Heart left ventricle (tissue), 16 donors: ENCODE measurements at regions not wholly inside any gene's neighbourhood (a gene's known extent, or its start where the extent isn't known, plus 50 kb on each side); places are given as distances from the start of the nearest gene placed in this dataset.

Experiments used
- ATAC-seq, 4 donors: fragments of 200-7000 bp; cut with Tn5 transposase; one replicate each; pipeline ENCODE4 v1.9.1; 2020 to 2022; ENCODE audit warnings: moderate library complexity in 4 of 4, mild to moderate bottlenecking in 3 of 4, moderate number of reproducible peaks in 1 of 4
- DNase-seq, 5 donors: peaks; one replicate each; pipeline ENCODE4 v3.0.0-alpha.2; 2020
- H3K27ac ChIP-seq, 12 donors: fragments of 200-600 bp; sonication (generic) in 4 of 12; one replicate each; pipeline versions ENCODE4 v1.5.0 to v1.8.0; 2016 to 2022; ENCODE audit warnings: mild to moderate bottlenecking in 2 of 12
- H3K27me3 ChIP-seq, 9 donors: fragments of 200-600 bp; sonication (generic) in 2 of 9; one replicate each; pipeline versions ENCODE4 v1.5.1 to v1.8.0; 2016 to 2022; ENCODE audit warnings: mild to moderate bottlenecking in 3 of 9
- H3K36me3 ChIP-seq, 9 donors: fragments of 200-600 bp; sonication (generic) in 2 of 9; one replicate each; pipeline versions ENCODE4 v1.5.0 to v1.8.0; 2018 to 2022; ENCODE audit warnings: mild to moderate bottlenecking in 2 of 9
- H3K4me1 ChIP-seq, 12 donors: fragments of 200-600 bp; sonication (generic) in 4 of 12; one replicate each; pipeline versions ENCODE4 v1.5.0 to v1.8.0; 2016 to 2022; ENCODE audit warnings: mild to moderate bottlenecking in 3 of 12
- H3K4me3 ChIP-seq, 12 donors: fragments of 200-600 bp; sonication (generic) in 4 of 12; one replicate each; pipeline versions ENCODE4 v1.5.0 to v1.8.0; 2017 to 2022; ENCODE audit warnings: mild to moderate bottlenecking in 9 of 12, moderate library complexity in 4 of 12
- H3K9me3 ChIP-seq, 12 donors: fragments of 200-600 bp; sonication (generic) in 4 of 12; one replicate each; pipeline versions ENCODE4 v1.5.0 to v1.8.0; 2016 to 2022; ENCODE audit warnings: mild to moderate bottlenecking in 1 of 12
- POLR2A ChIP-seq, 2 donors: fragments of 450-650 bp; IDR thresholded peaks; one replicate each; pipeline ENCODE4 v1.6.1; 2017; ENCODE audit warnings: antibody characterized with exemption in 2 of 2, mild to moderate bottlenecking in 2 of 2, moderate library complexity in 2 of 2
- WGBS, 4 donors: extraction: QIAGEN DNeasy Blood & Tissue Kit in 2 of 4; methylation state at CpG; one replicate each; pipeline versions ENCODE4 v1.1.5 to v1.1.7; 2013 to 2018; 5-methylcytosine and 5-hydroxymethylcytosine counted together
- intact Hi-C, 10 donors: fragments of 100-400 bp; cut with DNase I; formaldehyde crosslinking; loops; one replicate each; pipeline versions ENCODE4 v1.11.1 to v1.14.2; 2022
- TF ChIP-seq, protein P1 (sequence below), 12 donors: fragments of 200-600 bp; sonication (generic) in 4 of 12; IDR thresholded peaks; one replicate each; pipeline versions ENCODE4 v1.5.0 to v1.8.0; 2018 to 2022; ENCODE audit warnings: antibody characterized with exemption in 12 of 12, mild to moderate bottlenecking in 5 of 12
- donor health status: ischemic (EF 13 %, LVEDD 7.1; RV severe dilation, severe dysfunction).
- donor health status: healthy with polysubstance abuse.
- donor health status: DM: no; HTN: yes; CAD: no.
- donor health status: DM: no; HTN: no; CAD: no.
- donor health status: ischemic (EF 25% LVEDD 6.9; RV normal size, moderate dysfunction).
- donor health status: ischemic (EF 25% LVEDD 5.7; RV mildly dilated, moderate dysfunction).
- donor health status: healthy.
- donor health status: DM: yes; HTN: yes; CAD: no.
- donor health status: ischemic (EF 35%, LVEDD 5.7; RV mildly dilated, moderate dysfunction).
- donor health status: nonischemic (EF 11% LVEDD 7.7; RV severe dilation, severe dysfunction).
- donor health status: DM: yes; HTN: yes; CAD: no.
- donor health status: PGD.
- donor health status: ischemic (EF 29% LVEDD 5.4; RV normal size, mild dysfunction).
- donor health status: nonischemic (EF 23%, LVEDD 6.1; RV moderate dilation, normal function).

DNA sequence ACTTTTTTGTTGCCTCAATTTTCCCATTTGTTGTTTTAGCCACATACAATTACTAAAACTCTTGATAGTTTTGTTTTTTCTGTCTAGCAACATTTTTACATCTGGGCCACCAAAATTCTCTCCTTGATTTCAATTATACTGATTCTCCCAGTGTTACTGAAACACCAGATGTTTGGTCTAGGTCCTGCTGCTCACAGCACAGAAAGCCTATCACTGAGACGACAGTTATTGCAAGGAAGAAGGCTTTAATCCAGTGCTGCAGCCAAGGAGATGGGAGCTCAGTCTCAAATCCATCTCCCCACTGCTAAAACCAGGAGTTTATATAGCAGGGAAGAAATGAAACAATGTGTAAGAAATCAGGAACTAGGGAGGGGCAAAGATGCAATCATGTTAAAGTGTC is 837.7 kb upstream of the CNTN5 start:
- intact Hi-C loops = no loop called here
- Histone ChIP-seq H3K4me3 (no peak overlapping the region), H3K9me3 (peaks cover 0 to 14% (median 2%) of the 10 kb centered on the region in 12 donors), H3K36me3 (no peaks in the 10 kb centered on the region), H3K27ac (no peak overlapping the region), H3K4me1 (no peaks in the 10 kb centered on the region), H3K27me3 (no peaks in the 10 kb centered on the region)
- ATAC-seq = no peak
- no peak for DNase-seq
- WGBS, 4 donors = 33 to 62% (median 48%) methylated on average over 1 of the region's 1 CpG
- TF ChIP-seq POLR2A (IDR thresholded peaks at IDR 0.05) = no peak
- TF ChIP-seq, protein P1, sequence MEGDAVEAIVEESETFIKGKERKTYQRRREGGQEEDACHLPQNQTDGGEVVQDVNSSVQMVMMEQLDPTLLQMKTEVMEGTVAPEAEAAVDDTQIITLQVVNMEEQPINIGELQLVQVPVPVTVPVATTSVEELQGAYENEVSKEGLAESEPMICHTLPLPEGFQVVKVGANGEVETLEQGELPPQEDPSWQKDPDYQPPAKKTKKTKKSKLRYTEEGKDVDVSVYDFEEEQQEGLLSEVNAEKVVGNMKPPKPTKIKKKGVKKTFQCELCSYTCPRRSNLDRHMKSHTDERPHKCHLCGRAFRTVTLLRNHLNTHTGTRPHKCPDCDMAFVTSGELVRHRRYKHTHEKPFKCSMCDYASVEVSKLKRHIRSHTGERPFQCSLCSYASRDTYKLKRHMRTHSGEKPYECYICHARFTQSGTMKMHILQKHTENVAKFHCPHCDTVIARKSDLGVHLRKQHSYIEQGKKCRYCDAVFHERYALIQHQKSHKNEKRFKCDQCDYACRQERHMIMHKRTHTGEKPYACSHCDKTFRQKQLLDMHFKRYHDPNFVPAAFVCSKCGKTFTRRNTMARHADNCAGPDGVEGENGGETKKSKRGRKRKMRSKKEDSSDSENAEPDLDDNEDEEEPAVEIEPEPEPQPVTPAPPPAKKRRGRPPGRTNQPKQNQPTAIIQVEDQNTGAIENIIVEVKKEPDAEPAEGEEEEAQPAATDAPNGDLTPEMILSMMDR (IDR thresholded peaks at IDR 0.05) = no peak

DNA sequence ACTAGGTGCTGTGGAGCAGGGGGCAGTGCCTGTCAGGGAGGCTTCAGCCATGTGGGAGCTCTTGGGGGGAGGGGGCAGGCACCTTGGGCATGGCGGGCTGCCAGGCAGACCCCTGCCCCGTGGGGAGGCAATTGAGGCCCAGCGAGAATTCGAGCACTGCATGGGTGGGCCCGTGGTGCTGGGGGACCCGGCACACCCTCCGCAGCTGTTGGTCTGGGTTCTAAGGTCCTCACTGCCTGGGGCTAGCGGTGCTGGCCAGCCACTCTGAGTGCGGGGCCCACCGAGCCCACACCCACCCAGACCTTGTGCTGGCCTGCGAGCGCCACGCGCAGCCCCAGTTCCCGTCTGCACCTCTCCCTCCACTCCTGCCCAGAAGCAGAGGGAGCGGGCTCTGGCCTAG is 835.5 kb upstream of the CNTN5 start:
- ATAC-seq (no peak), DNase-seq (no peak)
- H3K9me3 ChIP-seq = peaks cover 0 to 14% (median 2%) of the 10 kb centered on the region in 12 donors
- no peak overlapping the region for H3K27ac ChIP-seq
- no peaks in the 10 kb centered on the region for H3K36me3 ChIP-seq
- no peaks in the 10 kb centered on the region for H3K27me3 ChIP-seq
- 83 to 94% (median 92%) methylated on average over 1 to 16 of the region's 16 CpGs for WGBS, 4 donors
- H3K4me3 ChIP-seq = no peak overlapping the region
- TF ChIP-seq POLR2A (IDR thresholded peaks at IDR 0.05) = no peak
- TF ChIP-seq, protein P1 (IDR thresholded peaks at IDR 0.05) = no peak
- no peaks in the 10 kb centered on the region for H3K4me1 ChIP-seq
- intact Hi-C loops = no loop called here

DNA sequence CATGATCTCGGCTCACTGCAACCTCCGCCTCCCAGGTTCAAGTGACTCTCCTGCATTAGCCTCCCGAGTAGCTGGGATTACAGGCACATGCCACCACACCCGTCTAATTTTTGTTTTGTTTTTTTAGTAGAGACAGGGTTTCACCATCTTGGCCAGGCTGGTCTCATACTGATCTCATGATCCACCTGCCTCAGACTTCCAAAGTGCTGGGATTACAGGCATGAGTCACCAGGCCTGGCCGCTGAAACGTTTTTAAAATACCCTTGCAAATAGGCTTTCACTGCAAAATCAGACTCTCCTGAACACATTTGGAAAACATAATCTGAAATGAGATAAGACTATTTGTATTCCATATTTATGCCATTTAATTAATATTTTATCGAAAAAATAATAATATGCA is 826.1 kb upstream of the CNTN5 start:
- Histone ChIP-seq H3K4me3 (no peak overlapping the region), H3K36me3 (no peaks in the 10 kb centered on the region), H3K27ac (no peak overlapping the region), H3K27me3 (no peaks in the 10 kb centered on the region), H3K4me1 (no peaks in the 10 kb centered on the region), H3K9me3 (no peaks in the 10 kb centered on the region)
- DNase-seq (no peak), ATAC-seq (no peak)
- 84 to 88% (median 86%) methylated on average over 7 of the region's 7 CpGs for WGBS, 4 donors
- TF ChIP-seq, protein P1 (IDR thresholded peaks at IDR 0.05) = no peak
- intact Hi-C loops = no loop called here

DNA sequence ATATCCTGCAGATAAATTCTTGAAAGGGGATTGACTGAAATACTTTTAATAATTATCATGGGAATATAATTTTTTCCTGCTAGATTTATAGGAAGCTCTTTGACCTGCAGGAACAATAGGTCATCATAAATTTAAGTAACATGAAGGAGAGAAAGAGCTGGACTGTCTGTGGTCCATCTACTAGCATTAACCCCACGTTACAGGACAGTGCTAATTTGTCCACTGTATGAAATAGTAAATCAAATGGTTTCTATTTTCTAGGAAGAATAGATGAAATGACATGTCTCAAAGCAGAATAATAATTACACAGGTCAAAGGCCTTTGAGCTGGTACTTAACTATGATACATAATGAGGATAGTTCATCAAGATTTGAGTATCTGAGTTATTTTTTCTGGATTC is 825.4 kb upstream of the CNTN5 start:
- Histone ChIP-seq H3K36me3 (no peaks in the 10 kb centered on the region), H3K9me3 (no peaks in the 10 kb centered on the region), H3K4me3 (no peak overlapping the region), H3K27ac (no peak overlapping the region), H3K4me1 (no peaks in the 10 kb centered on the region), H3K27me3 (no peaks in the 10 kb centered on the region)
- intact Hi-C loops = no loop called here
- no peak for DNase-seq
- 67 to 84% (median 73%) methylated on average over 1 of the region's 1 CpG for WGBS, 4 donors
- TF ChIP-seq, protein P1 (IDR thresholded peaks at IDR 0.05) = no peak
- TF ChIP-seq POLR2A (IDR thresholded peaks at IDR 0.05) = no peak
- ATAC-seq = no peak
